Body of pancreas (tissue), 4 donors: ENCODE measurements at regions not wholly inside any gene's neighbourhood (a gene's known extent, or its start where the extent isn't known, plus 50 kb on each side); places are given as distances from the start of the nearest gene placed in this dataset.

Experiments used
- CTCF ChIP-seq, 7 experiments: fragments of 450-650 bp in 4 of 7; fragments of 200-600 bp in 3 of 7; sonication (generic) in 3 of 7; IDR thresholded peaks; one replicate each; pipeline ENCODE4 v1.5.1; 2016 to 2019; ENCODE audit warnings: antibody characterized with exemption in 7 of 7
- POLR2A ChIP-seq, 3 donors: fragments of 450-650 bp; IDR thresholded peaks; one replicate each; pipeline ENCODE4 v1.6.1; 2016; ENCODE audit warnings: antibody characterized with exemption in 3 of 3, mild to moderate bottlenecking in 2 of 3

- TF ChIP-seq POLR2A (IDR thresholded peaks at IDR 0.05), result no peak
- no peak for TF ChIP-seq CTCF (IDR thresholded peaks at IDR 0.05)
These were observed 334.2 kb downstream of the NUP35 start for GRCh38 chr2:183458460-183458859.
